Islet precursor cell (in vitro differentiated cells): ENCODE measurements at regions not wholly inside any gene's neighbourhood (a gene's known extent, or its start where the extent isn't known, plus 50 kb on each side); places are given as distances from the start of the nearest gene placed in this dataset.

ENCODE experiments used
- DNase-seq: peaks from one replicate; pipeline ENCODE4 v3.0.0-alpha.2; 2018

DNA sequence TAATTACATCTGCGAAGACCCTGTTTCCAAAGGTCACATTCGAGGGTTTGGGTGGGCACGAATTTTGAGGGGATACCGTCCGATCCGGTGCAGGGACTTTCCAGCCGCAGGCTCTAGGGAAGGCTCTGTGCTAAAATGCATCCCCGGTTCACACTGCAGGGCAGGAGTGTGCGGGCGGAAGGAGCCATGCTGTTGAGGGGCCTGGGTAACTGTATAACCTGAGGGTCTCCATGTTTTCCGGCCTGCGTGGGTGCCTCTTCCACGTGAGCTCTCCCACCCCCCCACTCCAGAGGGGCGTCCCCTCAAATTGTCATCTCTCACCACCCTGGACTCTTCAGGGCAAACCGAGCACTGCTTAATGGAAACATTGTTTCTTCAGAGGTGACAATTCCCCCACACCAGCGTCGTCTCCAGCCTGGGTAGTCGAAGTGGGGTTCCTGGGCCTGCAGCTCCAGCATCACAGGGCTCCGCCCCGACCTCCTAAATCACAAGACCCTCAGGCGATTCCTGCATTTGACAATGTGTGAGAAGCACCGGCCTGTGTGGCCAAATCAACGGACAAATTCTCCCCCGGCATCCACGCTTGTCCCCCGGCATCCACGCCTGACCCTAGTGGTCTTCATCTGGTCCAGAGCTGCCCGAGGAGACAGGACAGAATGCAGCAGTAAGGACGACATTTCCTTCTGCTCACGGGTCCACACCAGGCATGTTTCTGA, 51.2 kb downstream of the FOXL3 start:
- DNase-seq = no peak

GRCh38 chr7:341841-342638, 52.1 kb downstream of the FOXL3 start:
- no peak for DNase-seq

- DNase-seq = no peak
Measured at GRCh38 chr7:342681-343216, 52.8 kb downstream of the FOXL3 start.

DNA sequence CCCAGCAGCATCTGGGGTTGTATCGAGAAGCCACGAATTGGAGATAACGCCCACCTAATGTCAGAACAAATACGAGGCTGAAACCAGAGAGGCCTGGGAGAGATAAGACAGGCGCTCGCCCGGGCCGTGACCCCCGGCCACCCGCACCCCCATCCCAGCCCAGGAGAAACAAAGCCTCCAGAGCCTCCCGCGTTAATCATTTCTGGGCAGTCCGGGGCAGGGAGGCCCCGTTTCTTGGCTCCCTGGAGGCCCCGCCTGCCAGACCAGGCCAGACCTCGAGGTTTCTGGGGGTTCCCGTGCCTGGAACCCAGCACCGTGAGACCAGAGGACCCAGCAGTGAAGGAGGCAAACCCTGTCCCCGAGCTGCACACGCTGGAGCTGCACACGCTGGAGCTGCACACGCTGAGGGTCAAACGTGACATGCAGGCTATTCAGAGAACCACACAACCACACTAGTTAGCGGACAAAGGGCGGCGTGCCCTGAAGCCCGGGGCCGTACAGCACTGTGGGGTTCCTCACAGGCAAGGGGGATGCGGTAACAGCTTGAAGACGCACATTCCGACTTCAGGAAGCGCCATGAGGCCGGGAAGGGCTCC, 53.4 kb downstream of the FOXL3 start:
- DNase-seq = no peak

- no peak for DNase-seq
Measured at GRCh38 chr7:343864-344607, 54.1 kb downstream of the FOXL3 start.

DNA sequence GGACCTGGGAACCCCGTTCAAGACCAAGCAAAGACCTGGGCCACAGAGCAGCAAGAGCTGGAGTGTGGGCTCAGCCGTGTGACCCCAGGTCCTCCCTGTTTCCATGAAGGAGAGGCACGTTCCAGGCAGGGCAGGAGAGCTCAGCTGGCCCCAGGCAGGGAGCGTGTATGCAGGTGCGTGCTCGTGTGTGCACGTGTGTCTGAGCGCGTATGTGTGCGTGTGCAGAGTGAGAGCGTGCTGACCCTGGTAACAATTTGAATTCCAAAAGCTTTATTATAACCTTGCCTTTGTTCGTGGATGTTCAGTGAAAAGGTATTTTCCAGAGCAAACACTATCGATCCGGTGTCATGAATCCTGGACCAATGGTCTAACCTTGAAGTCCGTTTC, 54.6 kb downstream of the FOXL3 start:
- DNase-seq = no peak

- no peak for DNase-seq
Measured at GRCh38 chr7:346116-346898, 56.3 kb downstream of the FOXL3 start.

DNA sequence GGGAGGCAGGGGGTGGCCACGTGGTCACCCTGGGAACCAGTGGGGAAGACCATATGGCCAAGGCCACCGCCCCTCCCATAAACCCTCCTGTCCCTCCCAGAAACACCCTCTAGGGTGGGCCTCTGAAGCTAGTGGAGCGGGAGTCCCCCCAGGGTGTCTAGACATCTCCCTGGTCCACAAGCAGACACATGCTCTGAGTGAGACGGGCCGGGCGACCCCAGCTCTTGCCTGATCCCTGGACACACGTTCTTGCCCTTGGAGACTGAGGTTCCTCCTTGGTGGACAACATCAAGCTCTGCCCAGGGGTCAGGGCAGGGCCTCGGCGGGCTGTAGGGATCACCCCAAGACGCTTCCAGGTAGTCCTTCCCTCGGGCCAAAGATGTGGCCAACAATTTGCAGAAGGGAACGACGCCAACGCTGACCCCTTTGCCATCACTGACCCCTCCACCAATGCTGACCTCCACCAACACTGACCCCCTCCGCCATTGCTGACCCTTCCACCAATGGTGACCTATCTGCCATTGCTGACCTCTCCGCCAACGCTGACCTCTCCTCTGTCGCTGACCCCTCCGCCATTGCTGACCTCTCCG, 57.1 kb downstream of the FOXL3 start:
- no peak for DNase-seq

GRCh38 chr7:347644-348479, 57.9 kb downstream of the FOXL3 start:
- DNase-seq = no peak

- no peak for DNase-seq
Measured at GRCh38 chr7:348480-348844, 58.5 kb downstream of the FOXL3 start.

DNA sequence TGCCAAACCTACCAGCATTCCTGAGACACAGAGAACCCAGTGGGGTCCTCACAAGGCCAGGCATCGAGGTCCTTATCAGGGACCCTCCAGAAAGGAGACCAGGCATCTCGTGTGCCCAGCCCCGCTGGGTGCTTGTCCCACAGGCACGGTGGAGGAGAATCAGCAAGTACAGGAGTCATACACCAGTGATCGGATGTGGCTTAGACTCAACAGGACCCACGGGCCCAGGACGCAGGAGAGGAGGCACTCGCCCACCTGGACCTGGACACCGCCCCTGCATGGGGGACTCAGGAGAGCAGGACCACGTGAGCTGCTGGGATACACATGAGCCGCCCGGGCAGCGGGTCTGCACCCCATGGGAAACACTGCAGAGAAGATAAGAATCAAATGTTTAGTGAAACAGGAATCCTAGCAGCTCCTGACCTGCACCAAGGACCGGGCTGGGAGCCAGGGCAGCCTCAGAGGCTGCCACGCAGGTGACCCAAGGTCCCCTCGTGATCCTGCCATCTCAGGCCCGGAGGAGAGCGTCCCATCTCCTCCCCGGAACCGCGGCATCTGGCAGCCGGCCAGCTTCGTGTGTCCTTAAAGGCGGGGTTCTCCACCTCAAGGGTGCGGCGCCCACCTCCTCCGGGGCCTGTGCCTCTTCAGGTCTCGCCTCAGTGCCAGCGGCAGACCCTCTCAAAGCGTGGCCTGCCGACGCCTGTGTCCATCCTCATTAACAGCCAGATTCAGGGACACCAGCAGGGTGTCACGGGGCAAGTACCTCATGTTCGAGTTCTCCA, 59.2 kb downstream of the FOXL3 start:
- DNase-seq = no peak

- no peak for DNase-seq
Measured at GRCh38 chr7:351256-351655, 61.3 kb downstream of the FOXL3 start.

- DNase-seq = no peak
Measured at GRCh38 chr7:351681-352480, 61.9 kb downstream of the FOXL3 start.

DNA sequence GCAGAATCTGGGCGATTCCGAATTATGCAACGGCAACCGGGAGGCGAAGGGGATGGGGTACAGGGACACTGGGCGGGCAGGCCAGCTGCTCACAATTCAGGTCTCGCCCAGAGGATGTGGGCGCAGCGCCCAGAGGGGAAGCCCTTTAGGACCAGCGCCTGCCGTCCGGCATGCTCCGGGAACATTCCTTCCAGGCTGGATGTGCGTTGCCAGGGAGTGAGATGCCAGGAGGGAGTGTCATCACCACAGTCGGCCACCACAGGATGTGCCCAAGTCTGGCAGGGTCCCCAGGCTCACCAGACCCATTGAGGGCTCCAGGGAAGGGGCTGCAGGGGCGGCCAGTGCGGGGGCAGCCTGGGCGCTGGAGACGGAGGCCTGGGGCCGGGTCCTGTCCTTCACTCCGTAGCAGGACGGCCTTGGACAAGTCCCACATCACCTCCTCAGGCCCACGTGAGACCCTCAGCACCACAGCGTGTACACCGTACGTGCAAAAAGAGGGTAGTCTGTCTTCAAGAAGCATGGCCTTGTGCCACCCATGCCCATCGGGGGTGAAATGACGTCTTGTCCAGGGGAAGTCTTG, 63.9 kb downstream of the FOXL3 start:
- DNase-seq = no peak

- no peak for DNase-seq
Measured at GRCh38 chr7:354597-355470, 64.9 kb downstream of the FOXL3 start.

DNA sequence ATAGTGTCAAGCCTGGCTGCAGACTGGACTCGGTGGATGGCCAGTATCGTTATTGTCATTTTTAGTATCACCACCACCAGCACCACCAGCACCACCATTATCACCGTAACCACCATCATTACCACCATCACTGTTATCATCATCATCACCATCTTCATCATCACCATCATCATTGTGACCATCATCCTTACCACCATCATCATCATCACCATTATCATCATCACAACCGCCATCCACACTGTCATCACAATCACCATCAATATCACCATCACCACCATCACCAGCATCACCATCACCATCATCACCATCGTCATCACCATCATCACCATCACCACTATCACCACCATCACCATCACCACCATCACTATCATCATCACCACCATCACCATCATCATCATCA, 65.6 kb downstream of the FOXL3 start:
- no peak for DNase-seq

GRCh38 chr7:356087-356486, 66.1 kb downstream of the FOXL3 start:
- no peak for DNase-seq
